Astrocyte (in vitro differentiated cells and primary cell): ENCODE measurements at regions not wholly inside any gene's neighbourhood (a gene's known extent, or its start where the extent isn't known, plus 50 kb on each side); places are given as distances from the start of the nearest gene placed in this dataset.

Experiments used
- EZH2 ChIP-seq: IDR thresholded peaks from 2 replicates; pipeline ENCODE4 v1.6.1; 2012; ENCODE audit warnings: mild to moderate bottlenecking, low read length, inconsistent platforms; ENCODE audit not compliant: insufficient read depth
- TF ChIP-seq, protein P1 (sequence below): IDR thresholded peaks from 2 replicates; pipeline ENCODE4 v1.5.1; 2011; ENCODE audit warnings: low read depth, mild to moderate bottlenecking, inconsistent platforms, low read length, moderate library complexity; ENCODE audit not compliant: insufficient read depth

DNA sequence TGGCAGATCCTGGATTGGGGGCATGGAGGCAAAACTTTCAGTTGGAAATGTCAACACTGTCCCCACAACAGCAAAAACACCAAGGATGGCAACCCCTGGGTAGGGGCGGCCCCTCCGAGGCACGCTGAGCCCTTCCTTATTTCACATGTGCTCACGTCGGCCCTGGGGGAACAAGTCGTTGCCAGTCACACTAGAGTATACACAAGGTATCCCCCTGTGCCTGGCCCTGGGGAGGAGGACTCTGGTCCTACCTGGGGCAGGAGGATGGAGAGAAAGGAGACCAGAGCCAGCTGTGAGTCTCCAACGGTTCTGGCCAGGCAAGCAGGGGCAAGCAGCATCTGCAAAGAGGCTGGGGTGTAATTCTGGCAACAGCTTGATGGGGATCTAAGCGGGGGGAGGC lies 126.9 kb upstream of the FOXD4L5 start:
- TF ChIP-seq, protein P1, sequence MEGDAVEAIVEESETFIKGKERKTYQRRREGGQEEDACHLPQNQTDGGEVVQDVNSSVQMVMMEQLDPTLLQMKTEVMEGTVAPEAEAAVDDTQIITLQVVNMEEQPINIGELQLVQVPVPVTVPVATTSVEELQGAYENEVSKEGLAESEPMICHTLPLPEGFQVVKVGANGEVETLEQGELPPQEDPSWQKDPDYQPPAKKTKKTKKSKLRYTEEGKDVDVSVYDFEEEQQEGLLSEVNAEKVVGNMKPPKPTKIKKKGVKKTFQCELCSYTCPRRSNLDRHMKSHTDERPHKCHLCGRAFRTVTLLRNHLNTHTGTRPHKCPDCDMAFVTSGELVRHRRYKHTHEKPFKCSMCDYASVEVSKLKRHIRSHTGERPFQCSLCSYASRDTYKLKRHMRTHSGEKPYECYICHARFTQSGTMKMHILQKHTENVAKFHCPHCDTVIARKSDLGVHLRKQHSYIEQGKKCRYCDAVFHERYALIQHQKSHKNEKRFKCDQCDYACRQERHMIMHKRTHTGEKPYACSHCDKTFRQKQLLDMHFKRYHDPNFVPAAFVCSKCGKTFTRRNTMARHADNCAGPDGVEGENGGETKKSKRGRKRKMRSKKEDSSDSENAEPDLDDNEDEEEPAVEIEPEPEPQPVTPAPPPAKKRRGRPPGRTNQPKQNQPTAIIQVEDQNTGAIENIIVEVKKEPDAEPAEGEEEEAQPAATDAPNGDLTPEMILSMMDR, result no peak
- TF ChIP-seq EZH2, result no peak
